Type B pancreatic cell (in vitro differentiated cells): ENCODE measurements at regions not wholly inside any gene's neighbourhood (a gene's known extent, or its start where the extent isn't known, plus 50 kb on each side); places are given as distances from the start of the nearest gene placed in this dataset.
"Not testable (repeated sequence)": the region's sequence is repeated elsewhere in the genome, so short reads cannot be mapped to it uniquely, and the experiment has no call there.

Experiments used
- DNase-seq: peaks from one replicate; pipeline ENCODE4 v3.0.0; 2021; ENCODE audit warnings: mixed read lengths; ENCODE audit not compliant: unreplicated experiment; ENCODE audit errors: extremely low spot score
- H3K27ac Mint-ChIP-seq: 2 replicates; pipeline ENCODE4 v1.8.0; 2021; ENCODE audit warnings: mild to moderate bottlenecking, mixed read lengths
- H3K27me3 Mint-ChIP-seq: 2 replicates; pipeline ENCODE4 v1.8.0; 2021; ENCODE audit warnings: mixed read lengths
- H3K36me3 Mint-ChIP-seq: 2 replicates; pipeline ENCODE4 v1.8.0; 2021; ENCODE audit warnings: mixed read lengths
- H3K4me1 Mint-ChIP-seq: one replicate; pipeline ENCODE4 v1.8.0; 2021; ENCODE audit warnings: mixed read lengths; ENCODE audit not compliant: unreplicated experiment
- H3K4me3 Mint-ChIP-seq: 2 replicates; pipeline ENCODE4 v1.8.0; 2021; ENCODE audit warnings: mild to moderate bottlenecking, mixed read lengths
- H3K9me3 Mint-ChIP-seq: 2 replicates; pipeline ENCODE4 v1.8.0; 2021; ENCODE audit warnings: mixed read lengths
- CTCF ChIP-seq: fragments of 200-600 bp; sonication (generic); conservative IDR thresholded peaks from 2 replicates; pipeline ENCODE4 v1.5.0; 2021; ENCODE audit warnings: antibody characterized with exemption, mild to moderate bottlenecking

GRCh38 chrX:74207539-74207938 lies 96.4 kb upstream of the ZCCHC13 start:
- H3K4me3 Mint-ChIP-seq = no peak overlapping the region
- H3K4me1 Mint-ChIP-seq = no peaks in the 10 kb centered on the region
- H3K27ac Mint-ChIP-seq = no peak overlapping the region
- peaks cover 15% of the 10 kb centered on the region for H3K9me3 Mint-ChIP-seq
- no peak for DNase-seq
- H3K36me3 Mint-ChIP-seq = peaks cover 22% of the 10 kb centered on the region
- no peak for TF ChIP-seq CTCF
- H3K27me3 Mint-ChIP-seq = no peaks in the 10 kb centered on the region

GRCh38 chrX:74195605-74196004 lies 108.4 kb upstream of the ZCCHC13 start:
- no peaks in the 10 kb centered on the region for H3K4me1 Mint-ChIP-seq
- no peaks in the 10 kb centered on the region for H3K9me3 Mint-ChIP-seq
- no peak overlapping the region for H3K27ac Mint-ChIP-seq
- H3K36me3 Mint-ChIP-seq = no peaks in the 10 kb centered on the region
- no peak for TF ChIP-seq CTCF
- DNase-seq = no peak
- H3K27me3 Mint-ChIP-seq = no peaks in the 10 kb centered on the region
- no peak overlapping the region for H3K4me3 Mint-ChIP-seq

GRCh38 chrX:74195120-74195519 lies 108.9 kb upstream of the ZCCHC13 start:
- Mint-ChIP-seq H3K27me3 (no peaks in the 10 kb centered on the region), H3K27ac (no peak overlapping the region), H3K4me3 (no peak overlapping the region), H3K36me3 (no peaks in the 10 kb centered on the region), H3K9me3 (no peaks in the 10 kb centered on the region), H3K4me1 (no peaks in the 10 kb centered on the region)
- no peak for TF ChIP-seq CTCF
- DNase-seq = no peak

- TF ChIP-seq CTCF = no peak
- no peak for DNase-seq
- Mint-ChIP-seq H3K27me3 (no peaks in the 10 kb centered on the region), H3K4me3 (no peak overlapping the region), H3K27ac (no peak overlapping the region), H3K9me3 (no peaks in the 10 kb centered on the region), H3K4me1 (no peaks in the 10 kb centered on the region), H3K36me3 (no peaks in the 10 kb centered on the region)
Observed at GRCh38 chrX:74187211-74187610, 116.8 kb upstream of the ZCCHC13 start.

- H3K4me3 Mint-ChIP-seq, H3K27ac Mint-ChIP-seq, H3K4me1 Mint-ChIP-seq, DNase-seq, H3K27me3 Mint-ChIP-seq, H3K9me3 Mint-ChIP-seq, H3K36me3 Mint-ChIP-seq: not testable (repeated sequence)
Observed at GRCh38 chrX:74183047-74183446, 120.9 kb upstream of the ZCCHC13 start.

- not testable (repeated sequence) for H3K27me3 Mint-ChIP-seq, H3K9me3 Mint-ChIP-seq, DNase-seq, H3K4me3 Mint-ChIP-seq, H3K4me1 Mint-ChIP-seq, H3K36me3 Mint-ChIP-seq
- peak overlapping the region; percentile 76 for H3K27ac Mint-ChIP-seq
Observed at GRCh38 chrX:74181976-74182375, 122.0 kb upstream of the ZCCHC13 start.

- no peak overlapping the region for H3K4me3 Mint-ChIP-seq
- H3K4me1 Mint-ChIP-seq = no peaks in the 10 kb centered on the region
- no peak overlapping the region for H3K27ac Mint-ChIP-seq
- no peaks in the 10 kb centered on the region for H3K36me3 Mint-ChIP-seq
- no peak for TF ChIP-seq CTCF
- no peaks in the 10 kb centered on the region for H3K27me3 Mint-ChIP-seq
- DNase-seq = no peak
- no peaks in the 10 kb centered on the region for H3K9me3 Mint-ChIP-seq
Observed at GRCh38 chrX:74180716-74181115, 123.3 kb upstream of the ZCCHC13 start.
